ENCODE measurements at regions not wholly inside any gene's neighbourhood (a gene's known extent, or its start where the extent isn't known, plus 50 kb on each side); places are given as distances from the start of the nearest gene placed in this dataset.

- H3K9me3 Mint-ChIP-seq (ENCODE audit: unreplicated experiment) = no peaks in the 10 kb centered on the region
- H3K4me1 Mint-ChIP-seq (ENCODE audit: unreplicated experiment) = peaks cover 10% of the 10 kb centered on the region
- no peak for TF ChIP-seq CTCF (IDR thresholded peaks at IDR 0.05)
- H3K36me3 Mint-ChIP-seq (ENCODE audit: unreplicated experiment) = no peaks in the 10 kb centered on the region
- H3K27me3 Mint-ChIP-seq (ENCODE audit: unreplicated experiment) = no peaks in the 10 kb centered on the region
- H3K4me3 Mint-ChIP-seq (ENCODE audit: unreplicated experiment) = no peak overlapping the region
- no peak for DNase-seq (ENCODE audit: extremely low spot score, unreplicated experiment)
- no peak overlapping the region for H3K27ac Mint-ChIP-seq (ENCODE audit: unreplicated experiment)
These were observed 280.3 kb upstream of the TCF21 start for GRCh38 chr6:133608620-133609019.

GRCh38 chr6:133609415-133610226, 279.3 kb upstream of the TCF21 start:
- H3K36me3 Mint-ChIP-seq (ENCODE audit: unreplicated experiment) = no peaks in the 10 kb centered on the region
- H3K27ac Mint-ChIP-seq (ENCODE audit: unreplicated experiment) = no peak overlapping the region
- H3K9me3 Mint-ChIP-seq (ENCODE audit: unreplicated experiment) = no peaks in the 10 kb centered on the region
- H3K4me1 Mint-ChIP-seq (ENCODE audit: unreplicated experiment) = peaks cover 15% of the 10 kb centered on the region
- no peak overlapping the region for H3K4me3 Mint-ChIP-seq (ENCODE audit: unreplicated experiment)
- no peak for TF ChIP-seq CTCF (IDR thresholded peaks at IDR 0.05)
- no peak for DNase-seq (ENCODE audit: extremely low spot score, unreplicated experiment)
- H3K27me3 Mint-ChIP-seq (ENCODE audit: unreplicated experiment) = no peaks in the 10 kb centered on the region

GRCh38 chr6:133610227-133610840, 278.6 kb upstream of the TCF21 start:
- no peak for TF ChIP-seq CTCF (IDR thresholded peaks at IDR 0.05)

GRCh38 chr6:133610971-133611370, 277.9 kb upstream of the TCF21 start:
- Mint-ChIP-seq H3K36me3 (ENCODE audit: unreplicated experiment) (no peaks in the 10 kb centered on the region), H3K4me3 (ENCODE audit: unreplicated experiment) (no peak overlapping the region), H3K27ac (ENCODE audit: unreplicated experiment) (no peak overlapping the region), H3K4me1 (ENCODE audit: unreplicated experiment) (peaks cover 15% of the 10 kb centered on the region), H3K27me3 (ENCODE audit: unreplicated experiment) (no peaks in the 10 kb centered on the region), H3K9me3 (ENCODE audit: unreplicated experiment) (no peaks in the 10 kb centered on the region)
- TF ChIP-seq CTCF (IDR thresholded peaks at IDR 0.05) = no peak
- DNase-seq (ENCODE audit: extremely low spot score, unreplicated experiment) = no peak

More at GRCh38 chr6:133610227-133610840, 278.6 kb upstream of the TCF21 start:
- Mint-ChIP-seq H3K27me3 (ENCODE audit: unreplicated experiment) (no peaks in the 10 kb centered on the region), H3K27ac (ENCODE audit: unreplicated experiment) (no peak overlapping the region), H3K4me1 (ENCODE audit: unreplicated experiment) (peaks cover 15% of the 10 kb centered on the region), H3K36me3 (ENCODE audit: unreplicated experiment) (no peaks in the 10 kb centered on the region), H3K4me3 (ENCODE audit: unreplicated experiment) (no peak overlapping the region), H3K9me3 (ENCODE audit: unreplicated experiment) (no peaks in the 10 kb centered on the region)
- no peak for DNase-seq (ENCODE audit: extremely low spot score, unreplicated experiment)

- peaks cover 5% of the 10 kb centered on the region for H3K9me3 Mint-ChIP-seq (ENCODE audit: unreplicated experiment)
- H3K27ac Mint-ChIP-seq (ENCODE audit: unreplicated experiment) = no peak overlapping the region
- TF ChIP-seq CTCF (IDR thresholded peaks at IDR 0.05) = no peak
- peaks cover 15% of the 10 kb centered on the region for H3K4me1 Mint-ChIP-seq (ENCODE audit: unreplicated experiment)
- peaks cover 4% of the 10 kb centered on the region for H3K36me3 Mint-ChIP-seq (ENCODE audit: unreplicated experiment)
- no peak for DNase-seq (ENCODE audit: extremely low spot score, unreplicated experiment)
- H3K27me3 Mint-ChIP-seq (ENCODE audit: unreplicated experiment) = no peaks in the 10 kb centered on the region
- H3K4me3 Mint-ChIP-seq (ENCODE audit: unreplicated experiment) = no peak overlapping the region
These were observed 276.5 kb upstream of the TCF21 start for GRCh38 chr6:133612459-133612858.

Data from osteocyte (in vitro differentiated cells).